HCT116 (cell line): ENCODE measurements at regions not wholly inside any gene's neighbourhood (a gene's known extent, or its start where the extent isn't known, plus 50 kb on each side); places are given as distances from the start of the nearest gene placed in this dataset.

ENCODE experiments used
- ATAC-seq: fragments of 200-7000 bp; cut with Tn5 transposase; 2 replicates; pipeline ENCODE4 v1.9.1; 2020; ENCODE audit warnings: mild to moderate bottlenecking, moderate library complexity
- BruUV-seq: library from RNA; stranded (reverse); fragments of 400-500 nt; replicated peaks from 2 replicates; lab custom pipeline; 2021; lab: Mats Ljungman, UMichigan
- CTCF ChIA-PET: fragments of 300-600 bp; sonication (Branson Sonifier 250); formaldehyde crosslinking; loops from one replicate; lab custom pipeline; 2021; ENCODE audit warnings: antibody characterized with exemption; lab: Charles Lee
- POLR2A ChIA-PET: fragments of 300-600, 350-600 bp; sonication (Branson Sonifier 250); formaldehyde crosslinking; loops from one replicate; lab custom pipeline; 2021; ENCODE audit warnings: antibody characterized with exemption; lab: Charles Lee
- RAD21 ChIA-PET, 2 experiments: fragments of 300-600 bp; sonication (Branson Sonifier 250); formaldehyde crosslinking; loops; one replicate each; lab custom pipeline; 2023; ENCODE audit warnings: low total read pairs in 2 of 2; ENCODE audit not compliant: uncharacterized antibody in 2 of 2, unreplicated experiment in 2 of 2, low non-redundant PET in 1 of 2; lab: Charles Lee
- DNase-seq: peaks from one replicate; pipeline ENCODE4 v3.0.0-alpha.2; 2010; ENCODE audit warnings: low read depth, low spot score
- H2AFZ ChIP-seq: fragments of 200-600 bp; shearing (Covaris generic), sonication (generic); 2 replicates; pipeline ENCODE4 v1.6.1; 2017; ENCODE audit warnings: low read depth, mixed run types, mixed read lengths, antibody characterized with exemption, low read length; ENCODE audit not compliant: poor library complexity, severe bottlenecking
- H3K27ac ChIP-seq: 2 replicates; pipeline ENCODE4 v1.5.1; 2012; ENCODE audit warnings: low read depth, low read length
- H3K27me3 ChIP-seq: fragments of 200-600 bp; sonication (generic); 2 replicates; pipeline ENCODE4 v1.6.1; 2016; ENCODE audit warnings: mixed run types, low read length, mixed read lengths; ENCODE audit not compliant: insufficient read depth
- H3K36me3 ChIP-seq, 2 experiments: fragments of 200-500 bp in 1 of 2; fragments of 200-600 bp in 1 of 2; sonication (Bioruptor generic) in 1 of 2; sonication (generic) in 1 of 2; 2 replicates each; pipeline versions ENCODE4 v1.5.1 to v1.6.1; 2014 to 2016; ENCODE audit warnings: low read length in 2 of 2, inconsistent platforms in 1 of 2, mixed read lengths in 1 of 2, mixed run types in 1 of 2; ENCODE audit not compliant: insufficient read depth in 2 of 2, control insufficient read depth in 1 of 2
- H3K4me1 ChIP-seq, 2 experiments: fragments of 200-600 bp in 1 of 2; sonication (generic) in 1 of 2; 2 replicates each; pipeline versions ENCODE4 v1.5.1 to v1.6.1; 2012 to 2017; ENCODE audit warnings: low read length in 2 of 2, inconsistent platforms in 1 of 2, mild to moderate bottlenecking in 1 of 2, mixed read lengths in 1 of 2, mixed run types in 1 of 2, moderate library complexity in 1 of 2; ENCODE audit not compliant: insufficient read depth in 2 of 2, control insufficient read depth in 1 of 2
- H3K4me2 ChIP-seq: fragments of 200-600 bp; sonication (generic); 2 replicates; pipeline ENCODE4 v1.6.1; 2017; ENCODE audit warnings: mixed run types, low read length, mixed read lengths
- H3K4me3 ChIP-seq, 2 experiments: fragments of 200-600 bp in 1 of 2; sonication (generic) in 1 of 2; replicated peaks in 1 of 2; 2 replicates each; pipeline ENCODE4 v1.5.1; 2011 to 2016; ENCODE audit warnings: low read length in 2 of 2, control low read depth in 1 of 2, low read depth in 1 of 2, mild to moderate bottlenecking in 1 of 2, mixed read lengths in 1 of 2, mixed run types in 1 of 2
- H3K79me2 ChIP-seq: fragments of 200-600 bp; sonication (generic); 2 replicates; pipeline ENCODE4 v1.6.1; 2017; ENCODE audit warnings: mild to moderate bottlenecking, mixed run types, low read length, moderate library complexity, mixed read lengths; ENCODE audit not compliant: insufficient read depth
- H3K9ac ChIP-seq: fragments of 200-600 bp; sonication (generic); 2 replicates; pipeline ENCODE4 v1.6.1; 2016; ENCODE audit warnings: low read length, mixed read lengths
- H3K9me2 ChIP-seq: fragments of 200-600 bp; sonication (generic), shearing (Covaris generic); 2 replicates; pipeline ENCODE4 v1.6.1; 2017; ENCODE audit warnings: mixed run types, mild to moderate bottlenecking, moderate library complexity; ENCODE audit not compliant: insufficient read depth
- H3K9me3 ChIP-seq, 2 experiments: fragments of 200-500 bp in 1 of 2; fragments of 200-600 bp in 1 of 2; sonication (Bioruptor generic) in 1 of 2; sonication (generic) in 1 of 2; 2 replicates each; pipeline ENCODE4 v1.6.1; 2014 to 2017; ENCODE audit warnings: low read length in 2 of 2, mixed read lengths in 2 of 2, inconsistent platforms in 1 of 2, low read depth in 1 of 2, mild to moderate bottlenecking in 1 of 2, mixed run types in 1 of 2, moderate library complexity in 1 of 2; ENCODE audit not compliant: control insufficient read depth in 1 of 2, insufficient read depth in 1 of 2
- H4K20me1 ChIP-seq: fragments of 200-600 bp; sonication (generic), shearing (Covaris generic); 2 replicates; pipeline ENCODE4 v1.6.1; 2017; ENCODE audit warnings: mixed run types, mild to moderate bottlenecking, moderate library complexity; ENCODE audit not compliant: insufficient read depth
- CBX3 ChIP-seq: IDR thresholded peaks from 2 replicates; pipeline ENCODE4 v1.6.1; 2012; ENCODE audit warnings: low read depth
- CEBPB ChIP-seq: IDR thresholded peaks from 2 replicates; pipeline ENCODE4 v1.6.1; 2012; ENCODE audit warnings: low read depth
- EGR1 ChIP-seq: IDR thresholded peaks from 2 replicates; pipeline ENCODE4 v1.6.1; 2012; ENCODE audit warnings: low read depth
- ELF1 ChIP-seq: IDR thresholded peaks from 2 replicates; pipeline ENCODE4 v1.6.1; 2012; ENCODE audit warnings: low read depth, borderline replicate concordance
- EZH2phosphoT487 ChIP-seq: fragments of 200-600 bp; IDR thresholded peaks from 2 replicates; pipeline ENCODE4 v1.6.1; 2018; ENCODE audit warnings: antibody characterized with exemption, borderline replicate concordance
- FOSL1 ChIP-seq: IDR thresholded peaks from 2 replicates; pipeline ENCODE4 v1.6.1; 2012; ENCODE audit warnings: low read depth
- JUND ChIP-seq: IDR thresholded peaks from 2 replicates; pipeline ENCODE4 v1.6.1; 2012
- MAX ChIP-seq: IDR thresholded peaks from 2 replicates; pipeline ENCODE4 v1.6.1; 2012
- POLR2A ChIP-seq: IDR thresholded peaks from 2 replicates; pipeline ENCODE4 v1.7.0; 2011; ENCODE audit warnings: borderline replicate concordance; ENCODE audit not compliant: insufficient read depth, insufficient read length; ENCODE audit errors: extremely low read depth
- POLR2AphosphoS5 ChIP-seq: IDR thresholded peaks from 2 replicates; pipeline ENCODE4 v1.6.1; 2011; ENCODE audit warnings: mild to moderate bottlenecking, low read depth, low read length, moderate library complexity
- REST ChIP-seq: IDR thresholded peaks from 2 replicates; pipeline ENCODE4 v1.6.1; 2012; ENCODE audit warnings: low read depth
- SIN3A ChIP-seq: IDR thresholded peaks from 2 replicates; pipeline ENCODE4 v1.6.1; 2012; ENCODE audit warnings: low read depth
- SP1 ChIP-seq: IDR thresholded peaks from 2 replicates; pipeline ENCODE4 v1.6.1; 2012; ENCODE audit warnings: low read depth
- TCF7L2 ChIP-seq: IDR thresholded peaks from 2 replicates; pipeline ENCODE4 v1.7.0; 2011; ENCODE audit warnings: borderline replicate concordance, inconsistent platforms; ENCODE audit not compliant: insufficient read depth, insufficient read length; ENCODE audit errors: extremely low read depth
- ZBTB33 ChIP-seq: IDR thresholded peaks from 2 replicates; pipeline ENCODE4 v1.6.1; 2011; ENCODE audit warnings: mild to moderate bottlenecking, low read length, moderate library complexity; ENCODE audit not compliant: insufficient replicate concordance; ENCODE audit errors: extremely low read depth
- intact Hi-C: fragments of 100-400 bp; cut with micrococcal nuclease; formaldehyde crosslinking; loops from 2 replicates; pipeline ENCODE4 v1.10.0; 2022

- Histone ChIP-seq H3K4me2 (no peak overlapping the region), H4K20me1 (no peaks in the 10 kb centered on the region; the same call in 1 of the 2 replicates), H3K4me1 (no peaks in the 10 kb centered on the region), H3K9ac (no peak overlapping the region), H2AFZ (no peak overlapping the region), H3K9me3 (no peaks in the 10 kb centered on the region), H3K27me3 (no peaks in the 10 kb centered on the region), H3K27ac (no peak overlapping the region), H3K36me3 (no peaks in the 10 kb centered on the region), H3K79me2 (no peaks in the 10 kb centered on the region), H3K4me3 (no peak overlapping the region), H3K9me2 (no peaks in the 10 kb centered on the region)
- ChIA-PET RAD21 (no interaction called here), POLR2A (no interaction called here), CTCF (no interaction called here)
- intact Hi-C loops, result no loop called here
- no peak for TF ChIP-seq JUND
- no peak for TF ChIP-seq TCF7L2
- TF ChIP-seq ELF1, result no peak
- TF ChIP-seq EGR1, result no peak
- TF ChIP-seq POLR2AphosphoS5, result no peak
- no peak for TF ChIP-seq ZBTB33
- BruUV-seq, result no TSS peak
- no peak for ATAC-seq
- no peak for DNase-seq
These were observed 92.8 kb downstream of the TRIB2 start for GRCh38 chr2:12809526-12809925.

DNA sequence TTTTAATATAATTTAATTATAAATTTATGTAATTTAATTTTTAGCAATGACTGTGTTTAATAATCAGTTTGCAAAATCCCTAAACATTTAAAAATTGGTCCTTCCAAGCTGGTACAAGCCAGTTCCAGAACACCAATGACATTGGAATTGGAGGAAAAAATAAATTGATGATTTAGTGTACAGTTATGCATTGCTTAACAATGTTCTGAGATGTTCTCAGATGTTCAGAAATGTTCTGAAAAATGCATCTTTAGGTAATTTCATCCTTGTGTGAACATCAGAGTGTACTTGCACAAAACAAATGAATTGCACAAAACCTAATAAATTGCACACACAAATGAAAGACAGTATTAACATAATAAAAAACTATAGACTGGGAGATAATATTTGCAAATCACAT is 95.2 kb downstream of the TRIB2 start:
- no peak overlapping the region for H3K4me3 ChIP-seq
- RAD21 ChIA-PET, result no interaction called here
- intact Hi-C loops, result no loop called here
- no peak overlapping the region for H3K9ac ChIP-seq
- H4K20me1 ChIP-seq, result no peaks in the 10 kb centered on the region
- TF ChIP-seq SP1 (no peak), MAX (no peak), CBX3 (no peak), SIN3A (no peak), REST (no peak), JUND (no peak), EGR1 (no peak), POLR2A (no peak), EZH2phosphoT487 (no peak), FOSL1 (no peak), CEBPB (no peak)
- TF ChIP-seq, all 23 proteins: peak for 0
- no peaks in the 10 kb centered on the region for H3K9me2 ChIP-seq
- POLR2A ChIA-PET, result no interaction called here
- H3K4me2 ChIP-seq, result no peak overlapping the region
- H3K9me3 ChIP-seq, result no peaks in the 10 kb centered on the region
- H2AFZ ChIP-seq, result no peak overlapping the region
- H3K27me3 ChIP-seq, result no peaks in the 10 kb centered on the region
- CTCF ChIA-PET, result no interaction called here
- no TSS peak for BruUV-seq
- no peak for DNase-seq
- peaks cover 12 to 20% of the 10 kb centered on the region in 2 experiments; a peak in 3 of 4 replicates for H3K4me1 ChIP-seq
- no peaks in the 10 kb centered on the region for H3K79me2 ChIP-seq
- ATAC-seq, result no peak
- H3K36me3 ChIP-seq, result no peaks in the 10 kb centered on the region
- H3K27ac ChIP-seq, result no peak overlapping the region
